ENCODE measurements at regions not wholly inside any gene's neighbourhood (a gene's known extent, or its start where the extent isn't known, plus 50 kb on each side); places are given as distances from the start of the nearest gene placed in this dataset.

- TF ChIP-seq CTCF (IDR thresholded peaks at IDR 0.05; ENCODE audit: insufficient read depth, low read length, poor library complexity, severe bottlenecking) (no peak), EZH2phosphoT487 (conservative IDR thresholded peaks at IDR 0.05; ENCODE audit: low read length) (no peak)
Observed at GRCh38 chr7:85423209-85423895, 236.5 kb upstream of the SEMA3D start.

All from SU-DHL-6 (cell line).